SK-N-SH (cell line): ENCODE measurements at regions not wholly inside any gene's neighbourhood (a gene's known extent, or its start where the extent isn't known, plus 50 kb on each side); places are given as distances from the start of the nearest gene placed in this dataset.
"Not testable (repeated sequence)": the region's sequence is repeated elsewhere in the genome, so short reads cannot be mapped to it uniquely, and the experiment has no call there.

Source experiments
- CTCF ChIA-PET: fragments of 300-600, 350-600 bp; formaldehyde crosslinking; extraction: SDS; loops from one replicate; lab custom pipeline; 2021; lab: Yijun Ruan, JAX
- POLR2A ChIA-PET: fragments of 350-600 bp; sonication (Branson Sonifier 250); formaldehyde crosslinking; extraction: SDS; loops from one replicate; lab custom pipeline; 2020; ENCODE audit warnings: antibody characterized with exemption, inconsistent platforms; lab: Yijun Ruan, JAX
- DNase-seq: peaks from one replicate; pipeline ENCODE4 v3.0.0; 2012
- H2AFZ ChIP-seq: fragments of 200-600 bp; sonication (generic); 2 replicates; pipeline ENCODE4 v1.8.1; 2016; ENCODE audit warnings: antibody characterized with exemption, mild to moderate bottlenecking, low read depth
- H3F3A ChIP-seq: fragments of 200-600 bp; sonication (generic); replicated peaks from 2 replicates; pipeline ENCODE3; 2016; ENCODE audit warnings: antibody characterized with exemption, mild to moderate bottlenecking; ENCODE audit not compliant: insufficient read depth
- H3K27ac ChIP-seq, 2 experiments: fragments of 200-500 bp in 1 of 2; fragments of 200-600 bp in 1 of 2; sonication (Bioruptor generic) in 1 of 2; sonication (generic), shearing (Covaris generic) in 1 of 2; 2 replicates each; pipeline versions ENCODE4 v1.5.1 to v1.6.1; 2014 to 2016; ENCODE audit warnings: low read depth in 2 of 2, inconsistent platforms in 1 of 2, low read length in 1 of 2, mild to moderate bottlenecking in 1 of 2, mixed read lengths in 1 of 2
- H3K27me3 ChIP-seq: fragments of 200-600 bp; sonication (generic), shearing (Covaris generic); 2 replicates; pipeline ENCODE4 v1.6.1; 2016; ENCODE audit warnings: mixed run types; ENCODE audit not compliant: insufficient read depth
- H3K36me3 ChIP-seq, 2 experiments: fragments of 200-500 bp in 1 of 2; fragments of 200-600 bp in 1 of 2; sonication (Bioruptor generic) in 1 of 2; sonication (generic) in 1 of 2; replicated peaks in 1 of 2; 2 replicates each; pipeline versions ENCODE3 to v1.5.1; 2014 to 2016; ENCODE audit warnings: low read length in 1 of 2, mild to moderate bottlenecking in 1 of 2; ENCODE audit not compliant: insufficient read depth in 2 of 2, control insufficient read depth in 1 of 2
- H3K4me1 ChIP-seq, 2 experiments: fragments of 200-500 bp in 1 of 2; fragments of 200-600 bp in 1 of 2; sonication (Bioruptor generic) in 1 of 2; sonication (generic), shearing (Covaris generic) in 1 of 2; 2 replicates each; pipeline versions ENCODE4 v1.5.1 to v1.6.1; 2014 to 2016; ENCODE audit warnings: low read depth in 1 of 2, low read length in 1 of 2, mixed run types in 1 of 2; ENCODE audit not compliant: insufficient read depth in 2 of 2, control insufficient read depth in 1 of 2
- H3K4me2 ChIP-seq: fragments of 200-600 bp; sonication (generic), shearing (Covaris generic); 2 replicates; pipeline ENCODE4 v1.6.1; 2017; ENCODE audit warnings: mixed run types
- H3K4me3 ChIP-seq, 2 experiments: fragments of 200-500 bp in 1 of 2; fragments of 200-600 bp in 1 of 2; sonication (Bioruptor generic) in 1 of 2; sonication (generic), shearing (Covaris generic) in 1 of 2; 2 replicates each; pipeline versions ENCODE4 v1.5.1 to v1.8.1; 2014 to 2016; ENCODE audit warnings: low read depth in 2 of 2, inconsistent platforms in 1 of 2, low read length in 1 of 2, mild to moderate bottlenecking in 1 of 2, mixed read lengths in 1 of 2, moderate library complexity in 1 of 2
- H3K79me2 ChIP-seq: fragments of 200-600 bp; sonication (generic); 2 replicates; pipeline ENCODE4 v1.8.1; 2017; ENCODE audit warnings: mild to moderate bottlenecking; ENCODE audit not compliant: insufficient read depth
- H3K9ac ChIP-seq: fragments of 200-600 bp; sonication (generic); 2 replicates; pipeline ENCODE4 v1.6.1; 2017; ENCODE audit warnings: mixed run types
- H3K9me2 ChIP-seq: fragments of 200-600 bp; sonication (generic); 2 replicates; pipeline ENCODE4 v1.6.1; 2017; ENCODE audit warnings: mixed run types
- H3K9me3 ChIP-seq: fragments of 200-600 bp; sonication (generic); 2 replicates; pipeline ENCODE4 v1.6.1; 2017; ENCODE audit warnings: mixed run types, mild to moderate bottlenecking, moderate library complexity
- H4K20me1 ChIP-seq: fragments of 200-600 bp; sonication (generic); 2 replicates; pipeline ENCODE4 v1.6.1; 2017; ENCODE audit warnings: mild to moderate bottlenecking, mixed run types; ENCODE audit not compliant: insufficient read depth
- ELF1 ChIP-seq: IDR thresholded peaks from 2 replicates; pipeline ENCODE4 v1.4.0; 2012
- GABPA ChIP-seq: IDR thresholded peaks from 2 replicates; pipeline ENCODE4 v1.4.0; 2012; ENCODE audit warnings: low read depth, mild to moderate bottlenecking
- GATA2 ChIP-seq: sonication (generic); formaldehyde crosslinking; IDR thresholded peaks from 2 replicates; pipeline ENCODE4 v1.5.0; 2020; ENCODE audit warnings: mild to moderate bottlenecking, missing genetic modification reagents
- IRF3 ChIP-seq: fragments of 150-350 bp; IDR thresholded peaks from 2 replicates; pipeline ENCODE4 v1.6.1; 2016; ENCODE audit warnings: mild to moderate bottlenecking, low read depth, low read length
- MAX ChIP-seq: IDR thresholded peaks from 2 replicates; pipeline ENCODE4 v1.4.0; 2012; ENCODE audit warnings: low read depth
- POLR2AphosphoS5 ChIP-seq: IDR thresholded peaks from 2 replicates; pipeline ENCODE4 v1.6.1; 2012; ENCODE audit warnings: low read depth, low read length
- RAD21 ChIP-seq: IDR thresholded peaks from 2 replicates; pipeline ENCODE4 v1.6.1; 2012; ENCODE audit warnings: mild to moderate bottlenecking, low read length
- RFX5 ChIP-seq: IDR thresholded peaks from 2 replicates; pipeline ENCODE4 v1.6.1; 2012; ENCODE audit warnings: mild to moderate bottlenecking, improper control_type of control experiment, low read length
- RXRA ChIP-seq: IDR thresholded peaks from 2 replicates; pipeline ENCODE4 v1.4.0; 2012; ENCODE audit warnings: low read depth, mild to moderate bottlenecking, borderline replicate concordance
- SIN3A ChIP-seq: IDR thresholded peaks from 2 replicates; pipeline ENCODE4 v1.6.1; 2012; ENCODE audit warnings: low read depth, mild to moderate bottlenecking, low read length, moderate library complexity, borderline replicate concordance
- TCF12 ChIP-seq: IDR thresholded peaks from 2 replicates; pipeline ENCODE4 v1.4.0; 2012
- WGBS: methylation state at CpG from one replicate; pipeline ENCODE4 v1.1.6; 2017; ENCODE audit warnings: low lambda C conversion rate; 5-methylcytosine and 5-hydroxymethylcytosine counted together

GRCh38 chr2:153532140-153532539, 53.6 kb upstream of the RPRM start:
- WGBS, result 58% methylated on average over 2 of the region's 3 CpGs
- DNase-seq, result no peak
- Histone ChIP-seq H3K4me2 (no peak overlapping the region), H3K9me3 (no peaks in the 10 kb centered on the region), H3K9ac (no peak overlapping the region), H4K20me1 (no peaks in the 10 kb centered on the region), H3F3A (no peaks in the 10 kb centered on the region), H3K79me2 (no peaks in the 10 kb centered on the region), H3K36me3 (no peaks in the 10 kb centered on the region), H3K27me3 (no peaks in the 10 kb centered on the region), H3K4me1 (no peaks in the 10 kb centered on the region), H3K9me2 (no peaks in the 10 kb centered on the region), H3K4me3 (no peak overlapping the region), H2AFZ (no peak overlapping the region), H3K27ac (no peak overlapping the region)
- POLR2A ChIA-PET, result no interaction called here
- CTCF ChIA-PET, result no interaction called here
- TF ChIP-seq IRF3 (no peak), SIN3A (no peak), GATA2 (CRISPR knock-in tag) (no peak)

GRCh38 chr2:153533803-153534202, 55.2 kb upstream of the RPRM start:
- not testable (repeated sequence) for H3K9ac ChIP-seq, H3K79me2 ChIP-seq
- CTCF ChIA-PET, result interaction anchor here (1.4 kb wide), 1 partner anchor 14 kb away, joined by 5 read pairs; no protein-coding TSS in a partner anchor

GRCh38 chr2:153534590-153534989, 56.0 kb upstream of the RPRM start:
- H4K20me1 ChIP-seq, H3K9me3 ChIP-seq, H3K9ac ChIP-seq, H2AFZ ChIP-seq, H3K27ac ChIP-seq, POLR2A ChIA-PET, DNase-seq, CTCF ChIA-PET, H3K9me2 ChIP-seq, H3F3A ChIP-seq, H3K79me2 ChIP-seq, H3K27me3 ChIP-seq, H3K4me2 ChIP-seq, H3K36me3 ChIP-seq, H3K4me3 ChIP-seq, H3K4me1 ChIP-seq: not testable (repeated sequence)
- 26% methylated on average over 7 of the region's 7 CpGs for WGBS

More at GRCh38 chr2:153533803-153534202, 55.2 kb upstream of the RPRM start:
- H3K36me3 ChIP-seq, H3K4me1 ChIP-seq, H3K9me3 ChIP-seq, H3F3A ChIP-seq, H3K27ac ChIP-seq, H3K27me3 ChIP-seq, POLR2A ChIA-PET, DNase-seq, H3K9me2 ChIP-seq, H2AFZ ChIP-seq, H3K4me2 ChIP-seq, H3K4me3 ChIP-seq, H4K20me1 ChIP-seq: not testable (repeated sequence)
- WGBS, result 34% methylated on average over 4 of the region's 4 CpGs

- Histone ChIP-seq H3K9me3 (no peaks in the 10 kb centered on the region), H3K36me3 (no peaks in the 10 kb centered on the region), H2AFZ (no peak overlapping the region), H3K4me2 (no peak overlapping the region), H3K27me3 (no peaks in the 10 kb centered on the region), H3K4me3 (no peak overlapping the region), H3K27ac (no peak overlapping the region), H3K9ac (no peak overlapping the region), H4K20me1 (no peaks in the 10 kb centered on the region), H3K79me2 (no peaks in the 10 kb centered on the region), H3K4me1 (no peaks in the 10 kb centered on the region), H3F3A (no peaks in the 10 kb centered on the region), H3K9me2 (no peaks in the 10 kb centered on the region)
- CTCF ChIA-PET, result interaction anchor here (0.7 kb wide), 1 partner anchor 611 kb away, joined by 3 read pairs; no protein-coding TSS in a partner anchor
- TF ChIP-seq RXRA (no peak), TCF12 (no peak), RAD21 (no peak), SIN3A (no peak), POLR2AphosphoS5 (no peak), GABPA (no peak), MAX (no peak), RFX5 (no peak), IRF3 (no peak), ELF1 (no peak)
- POLR2A ChIA-PET, result no interaction called here
- no peak for DNase-seq
These were observed 57.6 kb upstream of the RPRM start for GRCh38 chr2:153536115-153536514.

- no CpG with 5 or more reads among the region's 1 CpG for WGBS
- H3F3A ChIP-seq, H3K27me3 ChIP-seq, H3K9ac ChIP-seq, POLR2A ChIA-PET, H3K79me2 ChIP-seq, H3K9me3 ChIP-seq, H4K20me1 ChIP-seq, H3K4me3 ChIP-seq, H2AFZ ChIP-seq, H3K27ac ChIP-seq, H3K4me2 ChIP-seq, H3K9me2 ChIP-seq, H3K36me3 ChIP-seq, DNase-seq, H3K4me1 ChIP-seq, CTCF ChIA-PET: not testable (repeated sequence)
These were observed 59.5 kb upstream of the RPRM start for GRCh38 chr2:153538102-153538501.
